Ishikawa (cell line): ENCODE measurements at regions not wholly inside any gene's neighbourhood (a gene's known extent, or its start where the extent isn't known, plus 50 kb on each side); places are given as distances from the start of the nearest gene placed in this dataset.

Experiments used
- CEBPB ChIP-seq: IDR thresholded peaks from 2 replicates; pipeline ENCODE4 v1.6.1; 2012
- CREB1 ChIP-seq: IDR thresholded peaks from 2 replicates; pipeline ENCODE4 v1.6.1; 2012; ENCODE audit warnings: low read depth
- EGR1 ChIP-seq: IDR thresholded peaks from 2 replicates; pipeline ENCODE4 v1.6.1; 2012
- EP300 ChIP-seq: IDR thresholded peaks from 2 replicates; pipeline ENCODE4 v1.6.1; 2012; ENCODE audit warnings: borderline replicate concordance
- FOXM1 ChIP-seq: IDR thresholded peaks from 2 replicates; pipeline ENCODE4 v1.6.1; 2012; ENCODE audit warnings: low read depth, borderline replicate concordance
- NFIC ChIP-seq: IDR thresholded peaks from 2 replicates; pipeline ENCODE4 v1.6.1; 2012
- RAD21 ChIP-seq: IDR thresholded peaks from 2 replicates; pipeline ENCODE4 v1.6.1; 2012; ENCODE audit warnings: low read depth
- TAF1 ChIP-seq: IDR thresholded peaks from 2 replicates; pipeline ENCODE4 v1.6.1; 2012; ENCODE audit warnings: low read depth, mild to moderate bottlenecking
- TCF12 ChIP-seq: IDR thresholded peaks from 2 replicates; pipeline ENCODE4 v1.6.1; 2012; ENCODE audit warnings: low read depth
- TEAD4 ChIP-seq: IDR thresholded peaks from 2 replicates; pipeline ENCODE4 v1.6.1; 2012
- YY1 ChIP-seq: IDR thresholded peaks from 2 replicates; pipeline ENCODE4 v1.6.1; 2012; ENCODE audit warnings: low read depth
- TF ChIP-seq, protein P1 (sequence below): IDR thresholded peaks from 2 replicates; pipeline ENCODE4 v1.6.1; 2012
- TF ChIP-seq, protein P2 (sequence below): IDR thresholded peaks from 2 replicates; pipeline ENCODE4 v1.6.1; 2012; ENCODE audit warnings: low read depth, mild to moderate bottlenecking
- TF ChIP-seq, protein P3 (sequence below): IDR thresholded peaks from 2 replicates; pipeline ENCODE4 v1.6.1; 2012

DNA sequence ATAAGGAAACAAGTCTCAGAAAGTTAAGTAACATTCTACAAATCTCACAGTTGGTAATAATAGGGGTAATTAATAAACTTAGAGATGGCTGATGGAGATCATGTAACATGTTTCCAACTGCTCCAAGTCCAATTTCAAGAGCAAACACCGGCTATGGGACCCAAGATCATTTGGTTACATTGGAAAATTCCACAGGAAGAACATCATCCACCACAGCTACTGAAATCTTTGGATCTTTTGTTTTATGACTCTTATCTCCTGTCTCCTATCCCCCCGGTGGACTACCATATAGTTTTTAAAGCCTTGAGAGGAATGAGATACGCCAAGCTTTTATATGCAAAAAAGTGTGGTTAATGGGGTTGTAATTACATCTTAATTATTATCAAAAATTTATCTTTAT lies 216.1 kb downstream of the WNT5A start:
- no peak for TF ChIP-seq NFIC
- TF ChIP-seq, protein P1, sequence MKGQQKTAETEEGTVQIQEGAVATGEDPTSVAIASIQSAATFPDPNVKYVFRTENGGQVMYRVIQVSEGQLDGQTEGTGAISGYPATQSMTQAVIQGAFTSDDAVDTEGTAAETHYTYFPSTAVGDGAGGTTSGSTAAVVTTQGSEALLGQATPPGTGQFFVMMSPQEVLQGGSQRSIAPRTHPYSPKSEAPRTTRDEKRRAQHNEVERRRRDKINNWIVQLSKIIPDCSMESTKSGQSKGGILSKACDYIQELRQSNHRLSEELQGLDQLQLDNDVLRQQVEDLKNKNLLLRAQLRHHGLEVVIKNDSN, result no peak
- TF ChIP-seq TAF1, result no peak
- no peak for TF ChIP-seq CEBPB
- no peak for TF ChIP-seq TCF12
- no peak for TF ChIP-seq EP300
- TF ChIP-seq, protein P2, sequence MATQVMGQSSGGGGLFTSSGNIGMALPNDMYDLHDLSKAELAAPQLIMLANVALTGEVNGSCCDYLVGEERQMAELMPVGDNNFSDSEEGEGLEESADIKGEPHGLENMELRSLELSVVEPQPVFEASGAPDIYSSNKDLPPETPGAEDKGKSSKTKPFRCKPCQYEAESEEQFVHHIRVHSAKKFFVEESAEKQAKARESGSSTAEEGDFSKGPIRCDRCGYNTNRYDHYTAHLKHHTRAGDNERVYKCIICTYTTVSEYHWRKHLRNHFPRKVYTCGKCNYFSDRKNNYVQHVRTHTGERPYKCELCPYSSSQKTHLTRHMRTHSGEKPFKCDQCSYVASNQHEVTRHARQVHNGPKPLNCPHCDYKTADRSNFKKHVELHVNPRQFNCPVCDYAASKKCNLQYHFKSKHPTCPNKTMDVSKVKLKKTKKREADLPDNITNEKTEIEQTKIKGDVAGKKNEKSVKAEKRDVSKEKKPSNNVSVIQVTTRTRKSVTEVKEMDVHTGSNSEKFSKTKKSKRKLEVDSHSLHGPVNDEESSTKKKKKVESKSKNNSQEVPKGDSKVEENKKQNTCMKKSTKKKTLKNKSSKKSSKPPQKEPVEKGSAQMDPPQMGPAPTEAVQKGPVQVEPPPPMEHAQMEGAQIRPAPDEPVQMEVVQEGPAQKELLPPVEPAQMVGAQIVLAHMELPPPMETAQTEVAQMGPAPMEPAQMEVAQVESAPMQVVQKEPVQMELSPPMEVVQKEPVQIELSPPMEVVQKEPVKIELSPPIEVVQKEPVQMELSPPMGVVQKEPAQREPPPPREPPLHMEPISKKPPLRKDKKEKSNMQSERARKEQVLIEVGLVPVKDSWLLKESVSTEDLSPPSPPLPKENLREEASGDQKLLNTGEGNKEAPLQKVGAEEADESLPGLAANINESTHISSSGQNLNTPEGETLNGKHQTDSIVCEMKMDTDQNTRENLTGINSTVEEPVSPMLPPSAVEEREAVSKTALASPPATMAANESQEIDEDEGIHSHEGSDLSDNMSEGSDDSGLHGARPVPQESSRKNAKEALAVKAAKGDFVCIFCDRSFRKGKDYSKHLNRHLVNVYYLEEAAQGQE, result no peak
- no peak for TF ChIP-seq EGR1
- TF ChIP-seq YY1, result no peak
- TF ChIP-seq, protein P3, sequence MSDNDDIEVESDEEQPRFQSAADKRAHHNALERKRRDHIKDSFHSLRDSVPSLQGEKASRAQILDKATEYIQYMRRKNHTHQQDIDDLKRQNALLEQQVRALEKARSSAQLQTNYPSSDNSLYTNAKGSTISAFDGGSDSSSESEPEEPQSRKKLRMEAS, result no peak
- TF ChIP-seq TEAD4, result no peak
- no peak for TF ChIP-seq CREB1
- no peak for TF ChIP-seq RAD21
- TF ChIP-seq FOXM1, result no peak
